Suprapubic skin (tissue), 4 donors: ENCODE measurements at regions not wholly inside any gene's neighbourhood (a gene's known extent, or its start where the extent isn't known, plus 50 kb on each side); places are given as distances from the start of the nearest gene placed in this dataset.

Source experiments
- EP300 ChIP-seq: sonication (generic); formaldehyde crosslinking; IDR thresholded peaks from one replicate; pipeline ENCODE4 v1.6.1; 2017; ENCODE audit warnings: antibody characterized with exemption
- POLR2A ChIP-seq, 2 donors: fragments of 450-650 bp; IDR thresholded peaks; one replicate each; pipeline ENCODE4 v1.6.1; 2017; ENCODE audit warnings: antibody characterized with exemption in 2 of 2, mild to moderate bottlenecking in 2 of 2, moderate library complexity in 2 of 2
- POLR2AphosphoS5 ChIP-seq, 3 donors: sonication (generic); formaldehyde crosslinking; IDR thresholded peaks; one replicate each; pipeline ENCODE4 v1.6.1; 2017; ENCODE audit warnings: antibody characterized with exemption in 3 of 3
- TF ChIP-seq, protein P1 (sequence below), 2 donors: fragments of 200-600 bp in 1 of 2; fragments of 450-650 bp in 1 of 2; sonication (generic) in 1 of 2; IDR thresholded peaks; one replicate each; pipeline ENCODE4 v1.5.1; 2016 to 2019; ENCODE audit warnings: antibody characterized with exemption in 2 of 2, mild to moderate bottlenecking in 1 of 2, moderate library complexity in 1 of 2

DNA sequence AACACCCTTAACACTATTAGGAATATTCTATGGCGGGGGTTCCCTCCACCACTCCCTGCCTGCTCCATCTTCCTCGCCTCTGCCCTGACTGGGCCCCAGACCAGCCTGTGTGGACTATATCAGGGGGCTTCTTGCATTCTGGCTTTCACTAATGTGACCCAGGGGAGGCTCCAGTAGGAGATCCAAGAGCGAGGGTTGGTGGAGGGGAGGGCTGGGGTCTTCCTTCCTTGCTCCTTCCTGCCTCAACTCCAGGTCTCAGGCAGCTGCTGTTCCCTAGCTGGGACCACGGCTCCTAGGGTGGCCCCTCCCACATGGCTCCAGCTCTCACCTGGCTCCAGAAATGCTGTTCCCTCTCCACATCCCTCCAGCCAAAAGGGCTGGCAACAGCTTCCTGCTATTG is 257.4 kb downstream of the MATN1 start:
- no peak for TF ChIP-seq POLR2AphosphoS5 (IDR thresholded peaks at IDR 0.05)
- TF ChIP-seq, protein P1, sequence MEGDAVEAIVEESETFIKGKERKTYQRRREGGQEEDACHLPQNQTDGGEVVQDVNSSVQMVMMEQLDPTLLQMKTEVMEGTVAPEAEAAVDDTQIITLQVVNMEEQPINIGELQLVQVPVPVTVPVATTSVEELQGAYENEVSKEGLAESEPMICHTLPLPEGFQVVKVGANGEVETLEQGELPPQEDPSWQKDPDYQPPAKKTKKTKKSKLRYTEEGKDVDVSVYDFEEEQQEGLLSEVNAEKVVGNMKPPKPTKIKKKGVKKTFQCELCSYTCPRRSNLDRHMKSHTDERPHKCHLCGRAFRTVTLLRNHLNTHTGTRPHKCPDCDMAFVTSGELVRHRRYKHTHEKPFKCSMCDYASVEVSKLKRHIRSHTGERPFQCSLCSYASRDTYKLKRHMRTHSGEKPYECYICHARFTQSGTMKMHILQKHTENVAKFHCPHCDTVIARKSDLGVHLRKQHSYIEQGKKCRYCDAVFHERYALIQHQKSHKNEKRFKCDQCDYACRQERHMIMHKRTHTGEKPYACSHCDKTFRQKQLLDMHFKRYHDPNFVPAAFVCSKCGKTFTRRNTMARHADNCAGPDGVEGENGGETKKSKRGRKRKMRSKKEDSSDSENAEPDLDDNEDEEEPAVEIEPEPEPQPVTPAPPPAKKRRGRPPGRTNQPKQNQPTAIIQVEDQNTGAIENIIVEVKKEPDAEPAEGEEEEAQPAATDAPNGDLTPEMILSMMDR (IDR thresholded peaks at IDR 0.05) = no peak
- no peak for TF ChIP-seq POLR2A (IDR thresholded peaks at IDR 0.05)
- TF ChIP-seq EP300 = no peak
